ENCODE measurements at regions not wholly inside any gene's neighbourhood (a gene's known extent, or its start where the extent isn't known, plus 50 kb on each side); places are given as distances from the start of the nearest gene placed in this dataset.

GRCh38 chr15:70584838-70585706 is 178.3 kb downstream of the UACA start:
- Histone ChIP-seq H3K9me3 (replicated peaks in 1 of 3) (no peaks in the 10 kb centered on the region), H3K4me1 (replicated peaks in 1 of 2) (peaks cover 0 to 5% of the 10 kb centered on the region in 2 donors), H3K27me3 (no peaks in the 10 kb centered on the region), H3K36me3 (replicated peaks in 1 of 2) (no peaks in the 10 kb centered on the region), H3K27ac (no peak overlapping the region), H3K4me3 (peak overlapping the region in 1 of 4 donors; percentile 17)
- intact Hi-C loops (cut with DNase I): no loop called here
- no peak for DNase-seq
- WGBS, 4 donors: 13 to 50% (median 18%) methylated on average over 10 to 64 of the region's 64 CpGs
- TF ChIP-seq CTCF (IDR thresholded peaks at IDR 0.05): peak in 1 of 6 experiments; percentile 38
- no peak for TF ChIP-seq POLR2A (IDR thresholded peaks at IDR 0.05)

- Histone ChIP-seq H3K9me3 (replicated peaks in 1 of 3) (no peaks in the 10 kb centered on the region), H3K36me3 (replicated peaks in 1 of 2) (no peaks in the 10 kb centered on the region), H3K4me3 (no peak overlapping the region), H3K27me3 (no peaks in the 10 kb centered on the region), H3K4me1 (replicated peaks in 1 of 2) (peaks cover 0 to 5% of the 10 kb centered on the region in 2 donors), H3K27ac (no peak overlapping the region)
- no peak for TF ChIP-seq CTCF (IDR thresholded peaks at IDR 0.05)
- no peak for TF ChIP-seq POLR2A (IDR thresholded peaks at IDR 0.05)
- WGBS, 4 donors: 88 to 100% (median 96%) methylated on average over 1 to 4 of the region's 4 CpGs
- intact Hi-C loops (cut with DNase I): no loop called here
- DNase-seq: no peak
These were observed 178.9 kb downstream of the UACA start for GRCh38 chr15:70584441-70584837.

GRCh38 chr15:70583006-70583405 is 180.4 kb downstream of the UACA start:
- intact Hi-C loops (cut with DNase I): no loop called here
- H3K36me3 ChIP-seq (replicated peaks in 1 of 2): no peaks in the 10 kb centered on the region
- TF ChIP-seq CTCF (IDR thresholded peaks at IDR 0.05): no peak
- TF ChIP-seq POLR2A (IDR thresholded peaks at IDR 0.05): no peak

GRCh38 chr15:70582143-70582945 is 181.0 kb downstream of the UACA start:
- WGBS, 4 donors: 59 to 63% (median 61%) methylated on average over 5 of the region's 5 CpGs
- no peaks in the 10 kb centered on the region for H3K36me3 ChIP-seq (replicated peaks in 1 of 2)
- no peaks in the 10 kb centered on the region for H3K27me3 ChIP-seq
- TF ChIP-seq CTCF (IDR thresholded peaks at IDR 0.05): no peak
- TF ChIP-seq POLR2A (IDR thresholded peaks at IDR 0.05): no peak
- intact Hi-C loops (cut with DNase I): no loop called here
- no peak for DNase-seq
- H3K4me3 ChIP-seq: no peak overlapping the region
- H3K4me1 ChIP-seq (replicated peaks in 1 of 2): peaks cover 0 to 5% of the 10 kb centered on the region in 2 donors
- no peak overlapping the region for H3K27ac ChIP-seq
- H3K9me3 ChIP-seq (replicated peaks in 1 of 3): no peaks in the 10 kb centered on the region

More at GRCh38 chr15:70583006-70583405, 180.4 kb downstream of the UACA start:
- DNase-seq: no peak
- Histone ChIP-seq H3K4me3 (no peak overlapping the region), H3K4me1 (replicated peaks in 1 of 2) (peaks cover 0 to 5% of the 10 kb centered on the region in 2 donors), H3K27me3 (no peaks in the 10 kb centered on the region), H3K27ac (no peak overlapping the region), H3K9me3 (replicated peaks in 1 of 3) (no peaks in the 10 kb centered on the region)
- WGBS, 4 donors: 53 to 57% (median 55%) methylated on average over 4 of the region's 4 CpGs
